ENCODE measurements at regions not wholly inside any gene's neighbourhood (a gene's known extent, or its start where the extent isn't known, plus 50 kb on each side); places are given as distances from the start of the nearest gene placed in this dataset.

DNA sequence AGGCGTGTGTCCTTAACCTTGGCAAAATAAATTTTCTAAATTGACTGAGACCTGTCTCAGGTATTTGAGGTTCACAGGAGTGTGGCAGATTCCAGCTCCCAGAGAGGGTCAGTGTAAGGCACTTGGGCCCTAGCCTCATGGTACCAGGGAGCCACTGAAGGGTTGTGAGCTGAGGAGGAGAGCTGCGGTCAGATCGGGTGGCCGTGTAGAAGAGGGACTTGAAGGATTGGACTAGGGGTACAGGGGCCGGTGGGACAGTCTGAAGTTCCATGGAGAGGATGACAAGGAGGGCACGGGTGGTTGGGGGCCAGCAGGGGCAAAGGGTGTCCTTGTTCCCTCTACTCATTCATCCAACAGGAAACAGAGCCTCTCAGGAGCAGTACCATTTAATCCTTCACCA lies 327.0 kb upstream of the HS6ST1 start:
- no peak overlapping the region for H3K27ac ChIP-seq
- H3K9me2 ChIP-seq (ENCODE audit: insufficient read depth), result no peaks in the 10 kb centered on the region
- H3K9me3 ChIP-seq (ENCODE audit: insufficient read depth, low read depth), result no peaks in the 10 kb centered on the region
- no peak for TF ChIP-seq EZH2 (IDR thresholded peaks at IDR 0.05; ENCODE audit: low read depth)
- TF ChIP-seq, protein P1, sequence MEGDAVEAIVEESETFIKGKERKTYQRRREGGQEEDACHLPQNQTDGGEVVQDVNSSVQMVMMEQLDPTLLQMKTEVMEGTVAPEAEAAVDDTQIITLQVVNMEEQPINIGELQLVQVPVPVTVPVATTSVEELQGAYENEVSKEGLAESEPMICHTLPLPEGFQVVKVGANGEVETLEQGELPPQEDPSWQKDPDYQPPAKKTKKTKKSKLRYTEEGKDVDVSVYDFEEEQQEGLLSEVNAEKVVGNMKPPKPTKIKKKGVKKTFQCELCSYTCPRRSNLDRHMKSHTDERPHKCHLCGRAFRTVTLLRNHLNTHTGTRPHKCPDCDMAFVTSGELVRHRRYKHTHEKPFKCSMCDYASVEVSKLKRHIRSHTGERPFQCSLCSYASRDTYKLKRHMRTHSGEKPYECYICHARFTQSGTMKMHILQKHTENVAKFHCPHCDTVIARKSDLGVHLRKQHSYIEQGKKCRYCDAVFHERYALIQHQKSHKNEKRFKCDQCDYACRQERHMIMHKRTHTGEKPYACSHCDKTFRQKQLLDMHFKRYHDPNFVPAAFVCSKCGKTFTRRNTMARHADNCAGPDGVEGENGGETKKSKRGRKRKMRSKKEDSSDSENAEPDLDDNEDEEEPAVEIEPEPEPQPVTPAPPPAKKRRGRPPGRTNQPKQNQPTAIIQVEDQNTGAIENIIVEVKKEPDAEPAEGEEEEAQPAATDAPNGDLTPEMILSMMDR (conservative IDR thresholded peaks at IDR 0.05), result no peak
- CTCF ChIA-PET, result no interaction called here
- H3K27me3 ChIP-seq (ENCODE audit: insufficient read depth, low read depth), result 0 out of 2 replicates have a peak, but pooled peaks cover 7% of the 10 kb centered on the region
- no peaks in the 10 kb centered on the region for H4K20me1 ChIP-seq (ENCODE audit: insufficient read depth)
- H3K4me1 ChIP-seq (replicated peaks; ENCODE audit: insufficient read depth), result no peaks in the 10 kb centered on the region
- no peak overlapping the region for H2AFZ ChIP-seq
- H3K4me3 ChIP-seq, result no peak overlapping the region
- no peaks in the 10 kb centered on the region for H3K79me2 ChIP-seq (ENCODE audit: low read depth)
- POLR2A ChIA-PET (ENCODE audit: unreplicated experiment), result no interaction called here
- H3K36me3 ChIP-seq (ENCODE audit: low read depth), result no peaks in the 10 kb centered on the region
- BruUV-seq (replicated peaks), result no TSS peak
- intact Hi-C loops (cut with micrococcal nuclease; ENCODE audit: unreplicated experiment), result no loop called here
- no peaks in the 10 kb centered on the region for H3F3A ChIP-seq (ENCODE audit: insufficient read depth, low read depth)
- DNase-seq, result no peak
- H3K4me2 ChIP-seq, result no peak overlapping the region

GRCh38 chr2:128646091-128646490 lies 327.4 kb upstream of the HS6ST1 start:
- TF ChIP-seq, protein P1 (conservative IDR thresholded peaks at IDR 0.05), result no peak
- TF ChIP-seq EZH2 (IDR thresholded peaks at IDR 0.05; ENCODE audit: low read depth), result no peak
- intact Hi-C loops (cut with micrococcal nuclease; ENCODE audit: unreplicated experiment), result no loop called here
- H3K9me2 ChIP-seq (ENCODE audit: insufficient read depth), result no peaks in the 10 kb centered on the region

DNA sequence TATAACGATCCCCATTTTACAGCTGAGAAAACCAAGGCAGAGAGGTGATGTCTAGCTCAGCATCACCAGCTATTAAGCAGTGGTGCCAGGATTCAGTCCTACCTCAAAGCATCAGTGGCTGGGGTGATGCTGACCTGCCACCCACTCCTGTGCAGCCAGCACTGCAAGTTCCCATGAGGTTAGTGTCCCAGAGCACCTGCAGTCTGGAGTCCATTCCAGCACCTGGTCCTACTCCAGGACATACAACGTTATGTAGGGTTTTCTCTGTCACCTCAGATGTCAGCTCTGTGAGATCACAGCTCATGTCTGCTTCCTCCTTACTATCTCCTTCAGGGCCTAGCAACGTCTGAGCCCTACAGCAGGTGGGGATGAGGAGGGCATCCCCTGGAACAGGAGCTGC lies 328.0 kb upstream of the HS6ST1 start:
- Histone ChIP-seq H3K4me1 (replicated peaks; ENCODE audit: insufficient read depth) (no peaks in the 10 kb centered on the region), H3F3A (ENCODE audit: insufficient read depth, low read depth) (no peaks in the 10 kb centered on the region), H3K79me2 (ENCODE audit: low read depth) (no peaks in the 10 kb centered on the region), H3K4me3 (no peak overlapping the region), H3K9me3 (ENCODE audit: insufficient read depth, low read depth) (no peaks in the 10 kb centered on the region), H2AFZ (no peak overlapping the region), H3K9me2 (ENCODE audit: insufficient read depth) (no peaks in the 10 kb centered on the region), H3K27me3 (ENCODE audit: insufficient read depth, low read depth) (0 out of 2 replicates have a peak, but pooled peaks cover 7% of the 10 kb centered on the region), H4K20me1 (ENCODE audit: insufficient read depth) (no peaks in the 10 kb centered on the region), H3K27ac (no peak overlapping the region), H3K4me2 (no peak overlapping the region), H3K36me3 (ENCODE audit: low read depth) (no peaks in the 10 kb centered on the region)
- CTCF ChIA-PET, result no interaction called here
- TF ChIP-seq, protein P1 (conservative IDR thresholded peaks at IDR 0.05), result no peak
- no peak for TF ChIP-seq EZH2 (IDR thresholded peaks at IDR 0.05; ENCODE audit: low read depth)
- POLR2A ChIA-PET (ENCODE audit: unreplicated experiment), result interaction anchor here (0.5 kb wide), 1 partner anchor 109 kb away, joined by 7 read pairs; no protein-coding TSS in a partner anchor
- intact Hi-C loops (cut with micrococcal nuclease; ENCODE audit: unreplicated experiment), result no loop called here
- no peak for DNase-seq
- no TSS peak for BruUV-seq (replicated peaks)

More at GRCh38 chr2:128646091-128646490, 327.4 kb upstream of the HS6ST1 start:
- no peak for DNase-seq
- 0 out of 2 replicates have a peak, but pooled peaks cover 7% of the 10 kb centered on the region for H3K27me3 ChIP-seq (ENCODE audit: insufficient read depth, low read depth)
- H4K20me1 ChIP-seq (ENCODE audit: insufficient read depth), result no peaks in the 10 kb centered on the region
- no peaks in the 10 kb centered on the region for H3K79me2 ChIP-seq (ENCODE audit: low read depth)
- no peak overlapping the region for H2AFZ ChIP-seq
- H3K9me3 ChIP-seq (ENCODE audit: insufficient read depth, low read depth), result no peaks in the 10 kb centered on the region
- no peaks in the 10 kb centered on the region for H3F3A ChIP-seq (ENCODE audit: insufficient read depth, low read depth)
- ChIA-PET CTCF (no interaction called here), POLR2A (ENCODE audit: unreplicated experiment) (no interaction called here)
- H3K4me1 ChIP-seq (replicated peaks; ENCODE audit: insufficient read depth), result no peaks in the 10 kb centered on the region
- no peak overlapping the region for H3K27ac ChIP-seq
- H3K4me2 ChIP-seq, result no peak overlapping the region
- H3K36me3 ChIP-seq (ENCODE audit: low read depth), result no peaks in the 10 kb centered on the region
- BruUV-seq (replicated peaks), result no TSS peak
- no peak overlapping the region for H3K4me3 ChIP-seq
